IMR-90 (cell line): ENCODE measurements at regions not wholly inside any gene's neighbourhood (a gene's known extent, or its start where the extent isn't known, plus 50 kb on each side); places are given as distances from the start of the nearest gene placed in this dataset.
A peak's percentile ranks its signal among the peaks of the same experiment; 100 is the strongest.

Source experiments
- ATAC-seq: fragments of 200-7000 bp; cut with Tn5 transposase; 2 replicates; pipeline ENCODE4 v1.9.1; 2020; ENCODE audit warnings: low read depth, mild to moderate bottlenecking, moderate library complexity
- BruUV-seq: library from RNA; stranded (reverse); fragments of 400-500 nt; replicated peaks from 2 replicates; lab custom pipeline; 2021; lab: Mats Ljungman, UMichigan
- CTCF ChIA-PET: fragments of 300-600 bp; formaldehyde crosslinking; extraction: SDS; loops from one replicate; lab custom pipeline; 2021; ENCODE audit warnings: antibody characterized with exemption; lab: Yijun Ruan, JAX
- POLR2A ChIA-PET: fragments of 300-600 bp; sonication (Branson Sonifier 250); formaldehyde crosslinking; loops from one replicate; lab custom pipeline; 2022; ENCODE audit warnings: antibody characterized with exemption; ENCODE audit not compliant: unreplicated experiment; lab: Charles Lee
- DNase-seq: peaks from one replicate; pipeline ENCODE4 v3.0.0; 2013
- H2AFZ ChIP-seq: replicated peaks from 2 replicates; pipeline ENCODE3; 2013; ENCODE audit warnings: low read length, mild to moderate bottlenecking; ENCODE audit not compliant: poor library complexity
- H2AK5ac ChIP-seq: 2 replicates; pipeline ENCODE4 v1.6.1; 2013; ENCODE audit warnings: low read depth, low read length, inconsistent platforms
- H2AK9ac ChIP-seq: replicated peaks from 2 replicates; pipeline ENCODE3; 2013; ENCODE audit warnings: mild to moderate bottlenecking, low read depth, low read length, moderate library complexity; ENCODE audit not compliant: poor library complexity
- H2BK120ac ChIP-seq: 2 replicates; pipeline ENCODE4 v1.6.1; 2013; ENCODE audit warnings: low read depth, low read length, inconsistent platforms
- H2BK15ac ChIP-seq: 3 replicates; pipeline ENCODE4 v1.6.1; 2013; ENCODE audit warnings: low read depth, low read length, inconsistent platforms
- H2BK20ac ChIP-seq: 2 replicates; pipeline ENCODE4 v1.6.1; 2013; ENCODE audit warnings: low read depth, mild to moderate bottlenecking, inconsistent platforms, low read length, moderate library complexity
- H2BK5ac ChIP-seq: 2 replicates; pipeline ENCODE4 v1.6.1; 2013; ENCODE audit warnings: mild to moderate bottlenecking, low read depth, low read length, inconsistent platforms; ENCODE audit not compliant: poor library complexity, severe bottlenecking
- H3K14ac ChIP-seq: replicated peaks from 2 replicates; pipeline ENCODE4 v1.6.1; 2013; ENCODE audit warnings: low read depth, low read length, inconsistent platforms
- H3K18ac ChIP-seq: 2 replicates; pipeline ENCODE4 v1.6.1; 2013; ENCODE audit warnings: low read depth, low read length, control low read depth
- H3K23ac ChIP-seq: 2 replicates; pipeline ENCODE4 v1.6.1; 2013; ENCODE audit warnings: low read depth, low read length, inconsistent platforms
- H3K27ac ChIP-seq: 2 replicates; pipeline ENCODE4 v1.5.1; 2013; ENCODE audit warnings: mild to moderate bottlenecking, control low read depth, low read length; ENCODE audit not compliant: insufficient read depth
- H3K27me3 ChIP-seq: 2 replicates; pipeline ENCODE4 v1.6.1; 2013; ENCODE audit warnings: low read length; ENCODE audit not compliant: control insufficient read depth, insufficient read depth
- H3K36me3 ChIP-seq: 2 replicates; pipeline ENCODE4 v1.6.1; 2013; ENCODE audit warnings: low read length, mixed read lengths; ENCODE audit not compliant: control insufficient read depth, insufficient read depth
- H3K4ac ChIP-seq: 2 replicates; pipeline ENCODE4 v1.6.1; 2013; ENCODE audit warnings: low read depth, low read length, inconsistent platforms
- H3K4me1 ChIP-seq: 2 replicates; pipeline ENCODE4 v1.6.1; 2013; ENCODE audit warnings: low read length, mixed read lengths; ENCODE audit not compliant: control insufficient read depth, insufficient read depth
- H3K4me2 ChIP-seq: 2 replicates; pipeline ENCODE4 v1.6.1; 2013; ENCODE audit warnings: low read depth, mild to moderate bottlenecking, control low read depth, low read length, moderate library complexity
- H3K4me3 ChIP-seq: 2 replicates; pipeline ENCODE4 v1.5.1; 2013; ENCODE audit warnings: low read depth, mild to moderate bottlenecking, control low read depth, low read length, moderate library complexity; ENCODE audit not compliant: insufficient read depth
- H3K56ac ChIP-seq: 2 replicates; pipeline ENCODE4 v1.6.1; 2013; ENCODE audit warnings: low read length, inconsistent platforms; ENCODE audit not compliant: insufficient read depth; ENCODE audit errors: extremely low read depth
- H3K79me1 ChIP-seq, 2 experiments: 2 replicates each; pipeline ENCODE4 v1.6.1; 2013; ENCODE audit warnings: low read length in 2 of 2, inconsistent platforms in 1 of 2, low read depth in 1 of 2
- H3K9ac ChIP-seq: 2 replicates; pipeline ENCODE4 v1.6.1; 2013; ENCODE audit warnings: low read depth, low read length, control low read depth
- H3K9me1 ChIP-seq: 2 replicates; pipeline ENCODE4 v1.6.1; 2013; ENCODE audit warnings: low read length, inconsistent platforms; ENCODE audit not compliant: insufficient read depth
- H3K9me3 ChIP-seq: 2 replicates; pipeline ENCODE4 v1.6.1; 2013; ENCODE audit warnings: low read length; ENCODE audit not compliant: control insufficient read depth, insufficient read depth
- H4K20me1 ChIP-seq: 2 replicates; pipeline ENCODE4 v1.6.1; 2013; ENCODE audit warnings: low read length, inconsistent platforms; ENCODE audit not compliant: insufficient read depth
- H4K5ac ChIP-seq: 2 replicates; pipeline ENCODE4 v1.6.1; 2013; ENCODE audit warnings: mild to moderate bottlenecking, low read depth, low read length, control low read depth
- H4K8ac ChIP-seq, 2 experiments: 2 replicates each; pipeline ENCODE4 v1.6.1; 2013; ENCODE audit warnings: low read depth in 2 of 2, low read length in 2 of 2, control low read depth in 1 of 2, inconsistent platforms in 1 of 2
- H4K91ac ChIP-seq: 2 replicates; pipeline ENCODE4 v1.6.1; 2013; ENCODE audit warnings: low read depth, low read length, inconsistent platforms; ENCODE audit not compliant: insufficient read depth
- BHLHE40 ChIP-seq: fragments of 150-350 bp; IDR thresholded peaks from 2 replicates; pipeline ENCODE4 v1.6.1; 2016; ENCODE audit warnings: mild to moderate bottlenecking, low read depth, low read length
- CEBPB ChIP-seq: IDR thresholded peaks from 2 replicates; pipeline ENCODE4 v1.6.1; 2012; ENCODE audit warnings: low read depth, low read length, improper control_type of control experiment
- CHD1 ChIP-seq: IDR thresholded peaks from 2 replicates; pipeline ENCODE4 v1.6.1; 2012; ENCODE audit warnings: low read depth, low read length, improper control_type of control experiment
- CTCF ChIP-seq: conservative IDR thresholded peaks from 2 replicates; pipeline ENCODE4 v1.5.1; 2012; ENCODE audit warnings: mild to moderate bottlenecking, low read depth, low read length, improper control_type of control experiment
- ELK1 ChIP-seq: fragments of 150-350 bp; IDR thresholded peaks from 2 replicates; pipeline ENCODE4 v1.6.1; 2016; ENCODE audit warnings: low read depth, mild to moderate bottlenecking, low read length, moderate library complexity, borderline replicate concordance
- FOS ChIP-seq: fragments of 150-350 bp; IDR thresholded peaks from 2 replicates; pipeline ENCODE4 v1.6.1; 2016; ENCODE audit warnings: low read depth, low read length
- MAZ ChIP-seq: IDR thresholded peaks from 2 replicates; pipeline ENCODE4 v1.6.1; 2012; ENCODE audit warnings: low read depth, mild to moderate bottlenecking, low read length, improper control_type of control experiment, moderate library complexity, borderline replicate concordance
- MXI1 ChIP-seq: IDR thresholded peaks from 2 replicates; pipeline ENCODE4 v1.6.1; 2012; ENCODE audit warnings: low read depth, mild to moderate bottlenecking, low read length, moderate library complexity, borderline replicate concordance
- NFE2L2 ChIP-seq: fragments of 150-350 bp; IDR thresholded peaks from 2 replicates; pipeline ENCODE4 v1.6.1; 2016; ENCODE audit warnings: low read depth, mild to moderate bottlenecking, low read length
- RAD21 ChIP-seq: IDR thresholded peaks from 2 replicates; pipeline ENCODE4 v1.6.1; 2012; ENCODE audit warnings: low read length, improper control_type of control experiment
- SMC3 ChIP-seq: fragments of 150-350 bp; IDR thresholded peaks from 2 replicates; pipeline ENCODE4 v1.6.1; 2016; ENCODE audit warnings: low read depth, mild to moderate bottlenecking, antibody characterized with exemption, low read length, moderate library complexity
- USF2 ChIP-seq: fragments of 150-350 bp; IDR thresholded peaks from 2 replicates; pipeline ENCODE4 v1.6.1; 2017; ENCODE audit warnings: mild to moderate bottlenecking, antibody characterized with exemption, low read length, low read depth
- WGBS, 2 experiments: methylation state at CpG; one replicate each; pipeline versions ENCODE4 v1.1.5 to v1.1.7; 2013; ENCODE audit warnings: missing lambda C conversion rate in 2 of 2; ENCODE audit not compliant: insufficient read length in 1 of 2; ENCODE audit errors: extremely low coverage in 2 of 2; 5-methylcytosine and 5-hydroxymethylcytosine counted together
- dilution Hi-C: fragments of 300-500 bp; cut with HindIII; formaldehyde crosslinking; loops from one replicate; pipeline ENCODE4 v1.14.3; 2018; ENCODE audit warnings: low sequenced_read_pairs; ENCODE audit not compliant: unreplicated experiment
- in situ Hi-C: fragments of 300-500 bp; cut with MboI; formaldehyde crosslinking; loops from 3 replicates; pipeline ENCODE4 v1.14.3; 2019; ENCODE audit warnings: low sequenced_read_pairs, inconsistent platforms, mixed read lengths
- intact Hi-C: fragments of 100-400 bp; cut with micrococcal nuclease; formaldehyde crosslinking; loops from 2 replicates; pipeline ENCODE4 v1.10.0; 2022

GRCh38 chr2:172249334-172249733 is 146.6 kb upstream of the DLX2 start:
- Histone ChIP-seq H2AK9ac (no peak overlapping the region), H2BK15ac (peak overlapping the region; percentile 86; the same call in 2 of the 3 replicates), H3K79me1 (peaks cover 0 to 15% of the 10 kb centered on the region in 2 experiments; a peak in 1 of 4 replicates), H2BK5ac (peak overlapping the region; percentile 41), H2BK20ac (peak overlapping the region; percentile 83; the same call in 1 of the 2 replicates), H2AK5ac (peak overlapping the region; percentile 41), H3K4me2 (no peak overlapping the region), H3K4me1 (peaks cover 30% of the 10 kb centered on the region), H3K18ac (peak overlapping the region; percentile 33; the same call in 1 of the 2 replicates), H3K9me1 (peaks cover 37% of the 10 kb centered on the region), H4K8ac (peak overlapping the region; percentile 59 to 70; a peak in 3 of 4 replicates), H3K36me3 (no peaks in the 10 kb centered on the region), H3K4me3 (no peak overlapping the region), H4K20me1 (no peaks in the 10 kb centered on the region), H3K27ac (no peak overlapping the region; the same call in 1 of the 2 replicates), H3K23ac (no peak overlapping the region), H3K14ac (peak overlapping the region; percentile 67), H2AFZ (no peak overlapping the region), H2BK120ac (peak overlapping the region; percentile 90), H4K91ac (0 out of 2 replicates have a peak overlapping the region, but pooled peaks have one; percentile 21), H3K56ac (no peak overlapping the region; the same call in 1 of the 2 replicates), H3K27me3 (no peaks in the 10 kb centered on the region), H3K9ac (no peak overlapping the region), H3K9me3 (no peaks in the 10 kb centered on the region; the same call in 1 of the 2 replicates), H4K5ac (no peak overlapping the region), H3K4ac (peak overlapping the region; percentile 85; the same call in 1 of the 2 replicates)
- BruUV-seq = no TSS peak
- TF ChIP-seq BHLHE40 (no peak), SMC3 (no peak), USF2 (no peak), FOS (no peak), MXI1 (no peak), RAD21 (no peak), CEBPB (no peak), NFE2L2 (no peak), ELK1 (no peak), CHD1 (no peak), CTCF (no peak), MAZ (no peak)
- intact Hi-C loops (no loop called here), in situ Hi-C loops (no loop called here), dilution Hi-C loops (no loop called here)
- CTCF ChIA-PET = interaction anchor here (0.6 kb wide), 1 partner anchor 447 kb away, joined by 3 read pairs; no protein-coding TSS in a partner anchor
- no CpG with 5 or more reads among the region's 2 CpGs for WGBS, 2 experiments
- ATAC-seq (no peak), DNase-seq (peak; percentile 31)
- POLR2A ChIA-PET = no interaction called here
